ENCODE measurements at regions not wholly inside any gene's neighbourhood (a gene's known extent, or its start where the extent isn't known, plus 50 kb on each side); places are given as distances from the start of the nearest gene placed in this dataset.
"Not testable (repeated sequence)": the region's sequence is repeated elsewhere in the genome, so short reads cannot be mapped to it uniquely, and the experiment has no call there.

- no peak for DNase-seq
Measured at GRCh38 chr1:224535641-224536040, 80.5 kb upstream of the CNIH3 start.

GRCh38 chr1:224539971-224540370 lies 76.1 kb upstream of the CNIH3 start:
- no peak for DNase-seq

- DNase-seq = no peak
Measured at GRCh38 chr1:224540535-224540934, 75.6 kb upstream of the CNIH3 start.

- DNase-seq = no peak
Measured at GRCh38 chr1:224541072-224541790, 74.9 kb upstream of the CNIH3 start.

- DNase-seq = no peak
Measured at GRCh38 chr1:224541901-224542630, 74.1 kb upstream of the CNIH3 start.

- peak; percentile 1 to 5 for DNase-seq
Measured at GRCh38 chr1:224542783-224543440, 73.2 kb upstream of the CNIH3 start.

GRCh38 chr1:224543453-224543852 lies 72.7 kb upstream of the CNIH3 start:
- no peak for DNase-seq

- DNase-seq = no peak
Measured at GRCh38 chr1:224544346-224545110, 71.6 kb upstream of the CNIH3 start.

GRCh38 chr1:224545571-224545970 lies 70.5 kb upstream of the CNIH3 start:
- DNase-seq = no peak

GRCh38 chr1:224548676-224549075 lies 67.4 kb upstream of the CNIH3 start:
- DNase-seq = no peak

GRCh38 chr1:224551189-224551588 lies 64.9 kb upstream of the CNIH3 start:
- DNase-seq = not testable (repeated sequence)

- no peak for DNase-seq
Measured at GRCh38 chr1:224554056-224554455, 62.1 kb upstream of the CNIH3 start.

- DNase-seq = no peak
Measured at GRCh38 chr1:224554620-224555259, 61.4 kb upstream of the CNIH3 start.

- no peak for DNase-seq
Measured at GRCh38 chr1:224558904-224559303, 57.2 kb upstream of the CNIH3 start.

- DNase-seq = no peak
Measured at GRCh38 chr1:224559981-224560728, 56.0 kb upstream of the CNIH3 start.

GRCh38 chr1:224562881-224563280 lies 53.2 kb upstream of the CNIH3 start:
- DNase-seq = not testable (repeated sequence)

- DNase-seq = no peak
Measured at GRCh38 chr1:224563666-224564065, 52.5 kb upstream of the CNIH3 start.

- no peak for DNase-seq
Measured at GRCh38 chr1:224564454-224565084, 51.5 kb upstream of the CNIH3 start.

- peak in 1 of 2 donors; percentile 48 for DNase-seq
Measured at GRCh38 chr1:224565186-224565585, 50.9 kb upstream of the CNIH3 start.

- no peak for DNase-seq
Measured at GRCh38 chr1:224565611-224566406, 50.3 kb upstream of the CNIH3 start.
